OCI-LY3 (cell line): ENCODE measurements at regions not wholly inside any gene's neighbourhood (a gene's known extent, or its start where the extent isn't known, plus 50 kb on each side); places are given as distances from the start of the nearest gene placed in this dataset.

ENCODE experiments used
- H2AFZ ChIP-seq: fragments of 200-600, 300-600 bp; shearing (Covaris generic); 2 replicates; pipeline ENCODE4 v1.6.0; 2014; ENCODE audit warnings: antibody characterized with exemption, low read depth, low read length
- H3K27ac ChIP-seq: fragments of 200-600, 300-600 bp; sonication (generic); 2 replicates; pipeline ENCODE4 v1.5.1; 2014; ENCODE audit warnings: mild to moderate bottlenecking, low read length, moderate library complexity, mixed read lengths
- H3K27me3 ChIP-seq: fragments of 200-600, 300-600 bp; sonication (generic); 2 replicates; pipeline ENCODE4 v1.6.1; 2014; ENCODE audit warnings: low read depth, low read length, mixed read lengths
- H3K36me3 ChIP-seq: fragments of 200-600, 300-600 bp; sonication (generic); replicated peaks from 2 replicates; pipeline ENCODE3; 2014; ENCODE audit warnings: low read depth, low read length, mixed read lengths
- H3K4me1 ChIP-seq: fragments of 300-600, 200-600 bp; sonication (generic); 2 replicates; pipeline ENCODE4 v1.6.1; 2014; ENCODE audit warnings: low read length, mixed read lengths
- H3K4me2 ChIP-seq: fragments of 200-600, 300-600 bp; sonication (generic); 2 replicates; pipeline ENCODE4 v1.6.1; 2014; ENCODE audit warnings: low read length, mixed read lengths
- H3K4me3 ChIP-seq: fragments of 300-600, 200-600 bp; sonication (generic); 2 replicates; pipeline ENCODE4 v1.5.1; 2014; ENCODE audit warnings: antibody characterized with exemption, mild to moderate bottlenecking, low read length, moderate library complexity
- H3K79me2 ChIP-seq: fragments of 300-600, 200-600 bp; shearing (Covaris generic); 2 replicates; pipeline ENCODE4 v1.6.1; 2014; ENCODE audit warnings: mild to moderate bottlenecking, low read length, mixed read lengths
- H3K9ac ChIP-seq: fragments of 300-600, 200-600 bp; shearing (Covaris generic); 2 replicates; pipeline ENCODE4 v1.6.0; 2014; ENCODE audit warnings: mild to moderate bottlenecking, low read length, moderate library complexity
- H3K9me3 ChIP-seq: fragments of 200-600, 300-600 bp; shearing (Covaris generic); 2 replicates; pipeline ENCODE4 v1.6.1; 2014; ENCODE audit warnings: low read length, mixed read lengths; ENCODE audit not compliant: insufficient read depth
- H4K20me1 ChIP-seq: fragments of 200-600, 300-600 bp; sonication (generic); 2 replicates; pipeline ENCODE4 v1.6.1; 2016; ENCODE audit warnings: low read length, mixed read lengths; ENCODE audit not compliant: insufficient read depth
- EZH2phosphoT487 ChIP-seq: fragments of 200-600 bp; shearing (Covaris generic); IDR thresholded peaks from 2 replicates; pipeline ENCODE4 v1.6.1; 2018; ENCODE audit warnings: antibody characterized with exemption, mixed run types, low read depth
- TF ChIP-seq, protein P1 (sequence below): fragments of 200-600, 300-600 bp; sonication (generic); IDR thresholded peaks from 2 replicates; pipeline ENCODE4 v1.5.1; 2014; ENCODE audit warnings: antibody characterized with exemption, low read length, low read depth

DNA sequence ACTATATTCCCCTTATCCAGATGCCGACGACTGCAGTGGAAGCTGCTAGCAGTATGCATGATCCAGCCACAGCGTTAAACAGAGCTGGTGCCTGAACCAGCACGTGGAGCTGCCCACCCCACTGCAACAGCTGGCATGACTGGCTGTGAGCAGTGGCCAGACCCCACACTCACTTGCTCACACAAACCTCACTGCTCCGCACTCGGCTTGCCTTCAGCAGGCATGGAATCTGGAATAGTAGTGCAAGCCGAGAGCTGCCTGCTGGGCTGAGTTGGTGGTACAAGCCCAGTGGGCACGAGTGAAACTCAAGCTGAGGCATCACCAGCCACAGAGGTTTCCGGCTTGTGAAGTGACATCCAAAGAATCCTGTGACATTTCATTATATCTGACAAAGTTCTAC lies 1197.6 kb downstream of the FAM133A start:
- H3K9me3 ChIP-seq: no peaks in the 10 kb centered on the region

DNA sequence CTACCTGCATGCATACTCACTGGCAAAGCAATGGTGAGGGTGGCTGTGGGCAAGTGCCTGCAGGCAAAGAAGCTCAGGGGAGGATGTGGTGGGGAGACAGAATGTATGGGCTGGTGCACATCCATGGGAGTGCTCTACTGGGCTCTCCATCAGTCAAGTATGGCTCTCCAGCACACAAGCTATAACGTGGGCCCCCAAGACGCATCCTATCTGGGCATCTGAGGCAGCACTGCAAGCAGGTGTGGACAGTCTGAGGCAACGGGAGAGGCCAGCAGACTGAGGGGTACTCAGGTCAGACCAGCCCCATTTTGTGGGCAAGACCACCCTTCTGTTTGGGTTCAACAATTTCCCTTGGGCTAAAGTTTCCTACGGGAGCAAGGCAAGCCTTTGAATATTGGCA lies 1227.8 kb downstream of the FAM133A start:
- Histone ChIP-seq H3K36me3 (no peaks in the 10 kb centered on the region), H2AFZ (no peak overlapping the region), H3K27me3 (no peaks in the 10 kb centered on the region), H3K4me3 (no peak overlapping the region), H3K27ac (no peak overlapping the region), H3K4me1 (no peaks in the 10 kb centered on the region), H3K4me2 (no peak overlapping the region), H3K79me2 (no peaks in the 10 kb centered on the region), H3K9ac (no peak overlapping the region), H4K20me1 (no peaks in the 10 kb centered on the region), H3K9me3 (no peaks in the 10 kb centered on the region)
- TF ChIP-seq, protein P1, sequence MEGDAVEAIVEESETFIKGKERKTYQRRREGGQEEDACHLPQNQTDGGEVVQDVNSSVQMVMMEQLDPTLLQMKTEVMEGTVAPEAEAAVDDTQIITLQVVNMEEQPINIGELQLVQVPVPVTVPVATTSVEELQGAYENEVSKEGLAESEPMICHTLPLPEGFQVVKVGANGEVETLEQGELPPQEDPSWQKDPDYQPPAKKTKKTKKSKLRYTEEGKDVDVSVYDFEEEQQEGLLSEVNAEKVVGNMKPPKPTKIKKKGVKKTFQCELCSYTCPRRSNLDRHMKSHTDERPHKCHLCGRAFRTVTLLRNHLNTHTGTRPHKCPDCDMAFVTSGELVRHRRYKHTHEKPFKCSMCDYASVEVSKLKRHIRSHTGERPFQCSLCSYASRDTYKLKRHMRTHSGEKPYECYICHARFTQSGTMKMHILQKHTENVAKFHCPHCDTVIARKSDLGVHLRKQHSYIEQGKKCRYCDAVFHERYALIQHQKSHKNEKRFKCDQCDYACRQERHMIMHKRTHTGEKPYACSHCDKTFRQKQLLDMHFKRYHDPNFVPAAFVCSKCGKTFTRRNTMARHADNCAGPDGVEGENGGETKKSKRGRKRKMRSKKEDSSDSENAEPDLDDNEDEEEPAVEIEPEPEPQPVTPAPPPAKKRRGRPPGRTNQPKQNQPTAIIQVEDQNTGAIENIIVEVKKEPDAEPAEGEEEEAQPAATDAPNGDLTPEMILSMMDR: no peak
- no peak for TF ChIP-seq EZH2phosphoT487

More for the DNA sequence above, 1197.6 kb downstream of the FAM133A start:
- Histone ChIP-seq H3K27me3 (no peaks in the 10 kb centered on the region), H2AFZ (no peak overlapping the region), H3K79me2 (no peaks in the 10 kb centered on the region), H3K9ac (no peak overlapping the region), H3K4me3 (no peak overlapping the region), H3K36me3 (no peaks in the 10 kb centered on the region), H3K4me2 (no peak overlapping the region), H4K20me1 (no peaks in the 10 kb centered on the region), H3K27ac (no peak overlapping the region), H3K4me1 (no peaks in the 10 kb centered on the region)
- TF ChIP-seq EZH2phosphoT487: no peak
- TF ChIP-seq, protein P1: no peak

DNA sequence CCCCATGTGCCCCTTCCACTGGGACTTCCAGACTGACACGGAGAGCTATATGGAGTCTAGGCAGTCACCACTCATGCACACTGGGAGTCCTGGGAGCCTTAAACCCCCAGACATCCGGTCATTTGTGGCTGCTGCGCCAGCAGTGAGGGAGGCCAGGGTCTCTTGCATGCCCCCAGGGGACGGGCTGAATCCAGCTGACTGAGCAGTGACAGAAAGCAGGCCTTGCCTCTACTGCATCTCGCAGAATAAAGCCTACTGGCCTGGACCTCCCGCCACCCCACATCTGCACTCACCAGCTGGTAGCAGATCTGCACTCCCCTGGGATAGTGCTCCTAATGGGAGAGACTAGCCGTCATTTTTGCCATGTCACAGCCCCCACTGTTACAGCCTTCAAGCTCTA lies 1234.2 kb downstream of the FAM133A start:
- H3K27me3 ChIP-seq: no peaks in the 10 kb centered on the region
- H3K36me3 ChIP-seq: no peaks in the 10 kb centered on the region
- TF ChIP-seq EZH2phosphoT487: no peak
- TF ChIP-seq, protein P1: no peak
- H3K9me3 ChIP-seq: no peaks in the 10 kb centered on the region
- no peaks in the 10 kb centered on the region for H3K79me2 ChIP-seq
- no peak overlapping the region for H3K4me3 ChIP-seq
- H3K9ac ChIP-seq: no peak overlapping the region
- no peaks in the 10 kb centered on the region for H4K20me1 ChIP-seq
- no peak overlapping the region for H2AFZ ChIP-seq
- no peak overlapping the region for H3K4me2 ChIP-seq
- no peak overlapping the region for H3K27ac ChIP-seq
- no peaks in the 10 kb centered on the region for H3K4me1 ChIP-seq

DNA sequence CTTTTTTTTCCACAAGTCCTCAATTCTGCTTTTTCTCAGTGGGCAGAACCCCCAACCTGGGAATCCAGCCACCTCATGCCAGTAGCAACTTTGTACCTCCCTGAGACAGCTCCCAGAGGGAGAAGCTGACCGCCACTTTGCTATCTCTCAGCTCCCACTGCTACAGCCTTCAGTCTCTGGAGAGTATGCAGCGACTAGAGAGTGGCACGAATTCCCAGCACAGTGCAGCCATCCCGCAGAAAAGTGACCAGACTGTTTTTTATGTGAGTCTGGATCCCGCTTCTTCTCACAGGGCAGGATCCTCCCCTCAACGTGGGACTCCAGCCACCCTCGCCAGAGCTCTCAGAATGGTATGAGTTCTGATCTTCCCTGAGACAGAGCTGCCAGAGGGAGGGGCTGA lies 1234.6 kb downstream of the FAM133A start:
- no peaks in the 10 kb centered on the region for H3K79me2 ChIP-seq
- H2AFZ ChIP-seq: no peak overlapping the region
- H3K9ac ChIP-seq: no peak overlapping the region
- no peaks in the 10 kb centered on the region for H4K20me1 ChIP-seq
- no peaks in the 10 kb centered on the region for H3K9me3 ChIP-seq
- no peaks in the 10 kb centered on the region for H3K27me3 ChIP-seq
- H3K4me3 ChIP-seq: no peak overlapping the region
- no peak overlapping the region for H3K4me2 ChIP-seq
- no peak overlapping the region for H3K27ac ChIP-seq
- no peaks in the 10 kb centered on the region for H3K4me1 ChIP-seq
- TF ChIP-seq, protein P1: no peak
- no peak for TF ChIP-seq EZH2phosphoT487
- no peaks in the 10 kb centered on the region for H3K36me3 ChIP-seq
